ENCODE measurements at regions not wholly inside any gene's neighbourhood (a gene's known extent, or its start where the extent isn't known, plus 50 kb on each side); places are given as distances from the start of the nearest gene placed in this dataset.

- TF ChIP-seq POLR2A (IDR thresholded peaks at IDR 0.05; ENCODE audit: low read depth, low read length) (no peak), TAF1 (IDR thresholded peaks at IDR 0.05; ENCODE audit: low read depth, low read length) (no peak), SPI1 (IDR thresholded peaks at IDR 0.05; ENCODE audit: low read depth, low read length) (no peak), POLR2AphosphoS5 (IDR thresholded peaks at IDR 0.05; ENCODE audit: low read depth, low read length) (no peak)
These were observed 134.5 kb upstream of the PKDCC start for GRCh38 chr2:41913311-41913710.
